LHCN-M2 (cell line): ENCODE measurements at regions not wholly inside any gene's neighbourhood (a gene's known extent, or its start where the extent isn't known, plus 50 kb on each side); places are given as distances from the start of the nearest gene placed in this dataset.

Experiments used
- DNase-seq: peaks from one replicate; pipeline ENCODE4 v3.0.0-alpha.2; 2012; ENCODE audit warnings: low read depth

- no peak for DNase-seq
Observed at GRCh38 chr12:105954951-105955931, 183.5 kb downstream of the NUAK1 start.

- no peak for DNase-seq
Observed at GRCh38 chr12:105955976-105956375, 182.8 kb downstream of the NUAK1 start.

- no peak for DNase-seq
Observed at GRCh38 chr12:105956662-105957457, 181.9 kb downstream of the NUAK1 start.

- no peak for DNase-seq
Observed at GRCh38 chr12:105960319-105961083, 178.3 kb downstream of the NUAK1 start.

DNA sequence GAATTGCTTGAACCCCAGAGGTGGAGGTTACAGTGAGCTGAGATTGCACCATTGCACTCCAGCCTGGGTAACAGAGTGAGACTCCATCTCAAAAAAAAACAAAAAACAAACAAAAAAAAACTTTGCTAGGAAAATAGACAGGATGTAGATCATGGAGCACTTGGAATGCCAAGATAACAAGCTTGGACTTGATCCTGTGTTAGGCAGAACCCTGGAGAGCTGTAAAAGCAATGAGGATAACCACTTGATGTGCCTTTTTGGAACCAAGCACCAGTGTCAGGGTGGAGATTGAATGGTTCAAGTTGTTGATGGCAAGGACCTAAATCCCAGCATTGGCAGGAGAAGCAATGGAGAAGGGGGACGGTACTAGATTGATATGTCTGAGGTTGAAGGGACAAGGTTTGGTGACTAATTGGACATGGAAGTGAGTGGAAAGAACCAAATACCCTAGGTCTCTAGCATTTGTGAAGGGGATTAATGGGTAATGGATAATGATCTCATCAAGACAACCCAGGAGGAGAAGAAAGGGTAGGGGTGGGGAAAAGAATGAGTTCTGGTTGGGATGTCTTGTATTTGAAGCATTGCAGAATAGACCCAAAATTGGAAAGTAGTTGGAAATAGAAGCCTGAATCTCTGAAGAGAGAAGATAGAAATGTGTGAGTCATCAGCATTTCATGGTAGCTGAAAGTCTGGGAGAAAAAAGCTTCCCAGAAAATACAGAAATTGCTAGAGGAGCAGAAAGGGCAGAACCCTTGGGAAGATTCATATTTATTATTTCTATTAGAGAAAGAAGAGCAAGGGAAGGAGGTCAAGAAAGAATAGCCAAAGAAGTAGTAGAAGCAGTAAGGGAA, 176.7 kb downstream of the NUAK1 start:
- no peak for DNase-seq

GRCh38 chr12:105967038-105967776, 171.5 kb downstream of the NUAK1 start:
- DNase-seq = peak; percentile 14

DNA sequence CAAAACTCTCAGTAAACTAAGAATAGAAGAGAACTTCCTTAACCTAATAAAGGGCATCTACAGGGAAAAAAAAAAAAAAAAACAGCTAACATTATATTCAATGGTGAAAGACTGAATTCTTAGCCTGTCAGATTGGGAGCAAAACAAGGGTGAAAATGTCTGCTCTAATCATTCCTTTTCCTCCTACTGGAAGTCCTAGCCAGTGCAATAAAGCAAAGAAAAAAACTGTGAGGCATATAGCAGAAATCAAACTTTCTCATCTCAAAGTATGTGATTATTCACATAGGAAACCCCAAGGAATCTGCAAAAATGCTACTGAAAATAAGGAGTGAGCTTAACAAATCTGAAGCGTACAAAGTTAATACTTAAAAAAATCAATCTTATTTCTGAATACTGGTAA, 170.7 kb downstream of the NUAK1 start:
- DNase-seq = no peak

GRCh38 chr12:105970885-105971284, 167.9 kb downstream of the NUAK1 start:
- no peak for DNase-seq

GRCh38 chr12:105974738-105975137, 164.0 kb downstream of the NUAK1 start:
- DNase-seq = no peak

GRCh38 chr12:105975351-105975750, 163.4 kb downstream of the NUAK1 start:
- DNase-seq = no peak

- DNase-seq = no peak
Observed at GRCh38 chr12:105977236-105977635, 161.5 kb downstream of the NUAK1 start.

DNA sequence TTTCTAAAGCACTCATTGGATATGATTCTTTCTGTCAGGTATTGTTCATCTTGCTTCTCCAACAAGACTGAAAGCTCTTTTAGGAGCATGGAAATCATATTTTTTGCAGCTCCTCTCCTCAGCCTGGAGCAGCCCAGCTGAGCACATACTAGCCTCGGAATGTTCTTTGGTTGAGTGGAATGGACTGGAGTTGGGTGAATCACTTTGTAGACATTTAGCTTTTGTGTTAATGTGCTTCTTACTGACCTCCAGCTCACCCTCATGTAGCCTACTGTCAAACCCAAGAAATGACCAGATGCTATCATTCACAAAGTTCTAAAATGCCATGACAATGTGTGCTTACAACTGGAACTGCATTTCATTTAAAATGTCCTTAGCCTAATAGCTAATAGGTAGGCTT, 161.1 kb downstream of the NUAK1 start:
- DNase-seq = peak; percentile 75

DNA sequence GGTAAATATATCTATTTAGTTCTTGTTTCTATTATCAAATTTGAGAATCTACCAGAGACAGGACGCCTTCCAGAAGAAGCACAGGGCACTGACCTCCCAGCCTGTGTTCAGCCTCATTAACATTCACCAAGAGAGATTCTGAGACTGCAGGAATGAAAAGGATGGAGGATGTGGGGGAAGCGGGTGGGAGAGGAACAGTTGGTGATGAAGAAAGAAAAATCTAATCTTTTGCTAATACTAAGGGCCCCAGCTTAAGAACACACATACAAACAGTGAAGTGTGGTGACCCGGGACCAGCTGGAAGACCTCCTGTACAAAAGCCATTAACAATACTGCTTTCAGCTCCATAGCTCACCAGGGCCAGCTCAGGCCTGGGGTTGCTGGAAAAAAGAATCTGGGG, 160.5 kb downstream of the NUAK1 start:
- DNase-seq = no peak

GRCh38 chr12:105978686-105979085, 160.1 kb downstream of the NUAK1 start:
- DNase-seq = peak; percentile 39

DNA sequence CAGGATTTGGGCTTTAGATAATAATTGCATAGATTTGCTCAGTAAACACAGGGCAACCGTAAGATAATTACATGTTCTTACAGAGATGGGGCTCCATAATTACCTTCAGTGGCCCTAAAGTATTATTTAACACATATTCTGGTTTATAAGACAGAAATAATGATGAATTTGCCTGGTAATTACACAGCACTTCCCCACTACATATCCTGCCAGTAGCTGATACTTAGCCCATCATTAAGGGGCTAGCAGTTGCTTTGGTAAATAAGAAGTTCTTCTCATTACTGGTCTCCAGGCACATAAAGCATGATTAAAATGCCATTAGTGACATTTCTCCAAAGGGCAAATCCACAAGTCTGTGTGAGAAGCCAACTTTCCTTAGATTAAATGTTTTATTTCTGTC, 158.7 kb downstream of the NUAK1 start:
- no peak for DNase-seq

DNA sequence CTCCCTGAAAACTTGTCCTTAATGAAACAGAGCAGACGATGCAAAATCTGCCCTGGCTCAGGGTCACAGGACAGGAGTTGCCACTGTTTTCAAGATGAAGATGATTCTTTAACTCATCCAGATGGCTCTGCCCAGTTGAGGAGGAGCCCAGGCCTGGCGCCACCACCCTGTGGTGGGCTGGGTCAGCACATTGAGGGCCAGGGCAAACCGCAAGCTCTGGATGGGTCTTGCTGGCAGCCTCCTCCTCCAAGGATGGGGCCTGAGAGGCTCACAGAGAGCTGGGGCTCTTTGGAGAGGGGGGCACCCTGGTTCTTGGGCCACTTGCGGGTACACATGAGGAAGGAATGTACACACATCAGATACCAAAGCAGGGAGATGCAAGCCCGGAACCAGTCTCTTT, 158.2 kb downstream of the NUAK1 start:
- DNase-seq = no peak

GRCh38 chr12:105982022-105982421, 156.7 kb downstream of the NUAK1 start:
- no peak for DNase-seq

DNA sequence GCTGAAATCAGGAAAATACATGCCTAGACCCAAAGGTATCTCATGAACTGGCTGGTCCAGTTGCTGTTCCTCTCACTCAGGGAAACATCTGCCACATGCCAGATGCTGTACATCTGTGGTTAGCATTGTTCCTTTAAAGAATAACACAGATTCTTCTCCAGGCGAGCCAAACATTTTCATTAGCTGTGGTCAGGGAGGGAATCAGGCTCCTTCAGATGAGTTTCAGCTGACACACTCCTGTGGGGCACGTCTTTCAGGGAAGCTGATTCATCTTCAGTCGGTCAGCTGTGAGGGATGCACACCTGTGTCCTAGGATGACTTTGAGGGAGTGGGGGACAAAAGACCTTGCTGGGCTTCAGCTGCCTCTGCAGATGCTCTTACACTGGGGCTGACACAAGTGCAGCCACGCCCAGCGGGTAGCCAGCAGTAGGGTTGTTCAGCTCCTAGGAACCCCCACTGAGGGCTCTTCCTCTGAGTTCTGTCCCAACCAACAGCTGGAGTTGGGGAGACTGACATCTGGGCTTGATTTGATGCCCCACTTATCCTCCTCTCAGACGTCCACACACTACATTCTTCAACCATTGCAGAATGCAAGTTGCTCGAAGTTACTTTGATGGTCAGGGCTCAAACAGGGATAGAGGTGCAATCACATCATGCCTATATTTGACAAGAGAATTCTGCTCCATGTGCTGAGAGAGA, 155.0 kb downstream of the NUAK1 start:
- peak; percentile 89 for DNase-seq

DNA sequence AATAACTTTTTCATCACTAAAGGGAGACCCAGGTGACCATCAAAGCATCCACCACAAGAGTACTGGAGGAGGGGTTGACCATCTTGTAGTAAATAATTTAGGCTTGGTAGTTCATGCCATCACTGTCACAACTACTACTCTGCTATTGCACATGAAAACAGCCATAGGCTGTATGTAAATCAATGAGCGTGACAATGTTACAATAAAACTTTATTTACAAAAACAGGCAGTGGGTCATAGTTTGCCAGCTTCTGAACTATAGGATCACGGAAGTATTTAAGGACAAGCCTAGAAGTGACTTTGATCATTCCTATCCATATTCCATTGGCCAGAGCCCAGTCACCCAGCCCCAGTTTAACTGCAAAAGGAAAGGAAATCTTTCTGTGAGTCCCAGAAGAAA, 153.4 kb downstream of the NUAK1 start:
- DNase-seq = no peak
